ENCODE measurements at regions not wholly inside any gene's neighbourhood (a gene's known extent, or its start where the extent isn't known, plus 50 kb on each side); places are given as distances from the start of the nearest gene placed in this dataset.

DNA sequence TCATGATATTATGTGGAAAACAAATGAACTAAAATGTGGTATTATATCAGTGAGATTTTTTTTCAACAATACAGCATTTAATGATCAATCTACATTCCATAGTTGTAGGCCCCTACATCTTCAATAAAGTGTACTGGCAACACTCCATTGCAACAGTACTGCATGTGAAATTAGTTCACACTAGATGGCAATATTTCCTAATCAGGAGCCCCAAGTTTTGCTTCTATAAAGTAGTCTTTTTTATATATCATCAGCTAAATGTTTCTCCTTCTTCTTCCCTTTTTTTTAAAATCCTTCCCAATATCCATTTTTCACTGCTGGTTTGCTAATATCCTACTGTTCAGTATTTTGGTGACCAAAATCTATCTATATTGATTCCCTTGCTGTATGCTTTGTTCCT is 528.3 kb upstream of the ATXN8OS start:
- TF ChIP-seq, protein P1, sequence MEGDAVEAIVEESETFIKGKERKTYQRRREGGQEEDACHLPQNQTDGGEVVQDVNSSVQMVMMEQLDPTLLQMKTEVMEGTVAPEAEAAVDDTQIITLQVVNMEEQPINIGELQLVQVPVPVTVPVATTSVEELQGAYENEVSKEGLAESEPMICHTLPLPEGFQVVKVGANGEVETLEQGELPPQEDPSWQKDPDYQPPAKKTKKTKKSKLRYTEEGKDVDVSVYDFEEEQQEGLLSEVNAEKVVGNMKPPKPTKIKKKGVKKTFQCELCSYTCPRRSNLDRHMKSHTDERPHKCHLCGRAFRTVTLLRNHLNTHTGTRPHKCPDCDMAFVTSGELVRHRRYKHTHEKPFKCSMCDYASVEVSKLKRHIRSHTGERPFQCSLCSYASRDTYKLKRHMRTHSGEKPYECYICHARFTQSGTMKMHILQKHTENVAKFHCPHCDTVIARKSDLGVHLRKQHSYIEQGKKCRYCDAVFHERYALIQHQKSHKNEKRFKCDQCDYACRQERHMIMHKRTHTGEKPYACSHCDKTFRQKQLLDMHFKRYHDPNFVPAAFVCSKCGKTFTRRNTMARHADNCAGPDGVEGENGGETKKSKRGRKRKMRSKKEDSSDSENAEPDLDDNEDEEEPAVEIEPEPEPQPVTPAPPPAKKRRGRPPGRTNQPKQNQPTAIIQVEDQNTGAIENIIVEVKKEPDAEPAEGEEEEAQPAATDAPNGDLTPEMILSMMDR (IDR thresholded peaks at IDR 0.05; ENCODE audit: low read depth, low read length): no peak
- DNase-seq (ENCODE audit: extremely low read depth, low read depth): no peak

DNA sequence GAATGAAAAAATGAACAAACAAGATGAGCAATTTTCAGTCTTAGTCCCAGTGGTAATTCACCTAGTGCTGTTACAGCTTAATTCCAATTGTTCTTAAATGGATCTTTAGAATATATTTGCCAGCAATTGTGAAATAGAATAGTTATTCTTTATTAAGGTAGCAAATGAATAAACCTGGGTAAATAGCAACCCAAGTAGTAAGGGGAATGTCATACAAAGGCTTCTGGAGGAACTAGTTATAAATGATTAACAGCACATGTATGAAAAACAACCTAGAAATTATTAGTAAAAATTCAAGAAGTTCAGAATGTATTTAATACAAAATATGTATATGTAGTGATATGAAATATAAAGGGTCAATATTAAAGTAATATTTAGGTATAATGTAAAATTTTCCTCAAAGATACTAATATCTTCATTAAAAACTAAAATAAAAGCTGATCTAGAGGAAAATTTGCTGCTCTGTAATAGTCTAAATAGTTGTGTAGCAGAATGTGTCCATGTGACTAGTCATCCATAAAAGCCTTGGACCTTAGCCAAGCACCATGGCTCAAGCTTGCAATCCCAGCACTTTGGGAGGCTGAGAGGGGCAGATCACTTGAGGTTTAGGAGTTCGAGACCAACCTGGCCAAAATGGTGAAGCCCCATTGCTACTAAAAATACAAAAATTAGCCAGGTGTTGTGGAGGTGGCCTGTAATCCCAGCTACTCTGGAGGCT is 535.9 kb upstream of the ATXN8OS start:
- DNase-seq (ENCODE audit: extremely low read depth, low read depth): no peak
- TF ChIP-seq, protein P1 (IDR thresholded peaks at IDR 0.05; ENCODE audit: low read depth, low read length): no peak

DNA sequence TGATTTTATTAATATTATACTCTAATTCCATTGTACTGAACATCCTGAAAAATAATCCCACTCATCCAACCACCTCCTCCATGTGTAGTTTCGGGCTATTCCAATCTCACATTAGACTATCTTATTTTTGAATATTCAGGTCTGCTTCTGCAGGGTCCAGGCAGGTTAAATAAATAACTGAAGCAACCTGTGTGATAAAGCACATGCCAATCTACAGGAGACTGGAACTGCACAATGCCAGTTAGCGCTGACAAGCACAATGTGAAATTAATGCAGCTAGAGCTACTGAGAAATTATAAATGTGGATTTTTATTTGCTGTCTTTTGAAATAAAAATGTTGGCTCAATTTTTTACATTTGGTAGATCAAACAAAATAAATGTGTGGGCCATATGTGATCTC is 540.1 kb upstream of the ATXN8OS start:
- DNase-seq (ENCODE audit: extremely low read depth, low read depth): no peak
- TF ChIP-seq, protein P1 (IDR thresholded peaks at IDR 0.05; ENCODE audit: low read depth, low read length): no peak

DNA sequence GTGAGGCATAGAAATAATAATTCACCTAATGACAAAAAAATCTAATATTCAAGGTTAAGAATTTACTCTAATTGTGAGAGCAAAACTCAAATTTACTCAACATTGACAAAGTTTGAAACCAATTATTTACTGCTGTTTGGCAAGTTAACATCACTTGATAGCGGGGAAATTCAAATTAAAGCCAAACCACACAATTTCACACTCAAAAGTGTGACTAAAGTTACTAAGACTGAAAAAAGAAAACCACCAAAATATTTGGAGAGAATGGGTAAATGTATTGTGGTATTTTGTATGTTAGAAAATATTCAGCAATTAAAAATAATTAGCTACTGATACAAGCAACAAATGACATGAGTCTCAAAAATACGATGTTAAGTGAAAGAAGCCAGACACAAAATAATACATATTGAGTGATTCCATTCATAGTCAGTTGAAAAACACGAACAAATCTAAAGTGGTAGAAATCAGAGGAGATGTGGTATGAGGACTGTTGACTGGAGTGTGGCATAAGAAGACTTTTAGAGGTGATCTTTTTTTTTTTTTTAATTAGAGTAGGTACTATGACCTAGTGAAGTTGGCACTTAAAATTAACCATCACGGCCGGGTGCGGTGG is 541.4 kb upstream of the ATXN8OS start:
- DNase-seq (ENCODE audit: extremely low read depth, low read depth): no peak
- TF ChIP-seq, protein P1 (IDR thresholded peaks at IDR 0.05; ENCODE audit: low read depth, low read length): no peak

DNA sequence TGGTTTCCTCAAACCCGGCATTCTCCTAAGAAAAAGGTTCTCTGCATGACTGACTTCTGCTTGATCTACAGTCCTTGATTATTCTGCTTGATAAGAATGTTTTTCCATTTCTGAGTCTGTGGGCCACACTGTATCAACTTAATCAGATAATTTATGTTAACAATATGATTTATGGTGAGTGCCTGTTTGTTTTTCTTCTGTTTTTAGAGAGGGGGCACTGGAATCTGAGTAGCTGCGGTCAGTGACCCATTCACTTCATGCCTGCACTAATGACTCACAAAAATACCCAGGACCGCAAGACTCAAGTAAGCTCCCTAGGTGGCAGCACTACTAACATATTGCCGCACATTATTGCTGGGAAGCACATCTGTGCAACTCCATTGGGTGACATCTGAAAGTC is 542.3 kb upstream of the ATXN8OS start:
- TF ChIP-seq, protein P1 (IDR thresholded peaks at IDR 0.05; ENCODE audit: low read depth, low read length): no peak
- no peak for DNase-seq (ENCODE audit: extremely low read depth, low read depth)

DNA sequence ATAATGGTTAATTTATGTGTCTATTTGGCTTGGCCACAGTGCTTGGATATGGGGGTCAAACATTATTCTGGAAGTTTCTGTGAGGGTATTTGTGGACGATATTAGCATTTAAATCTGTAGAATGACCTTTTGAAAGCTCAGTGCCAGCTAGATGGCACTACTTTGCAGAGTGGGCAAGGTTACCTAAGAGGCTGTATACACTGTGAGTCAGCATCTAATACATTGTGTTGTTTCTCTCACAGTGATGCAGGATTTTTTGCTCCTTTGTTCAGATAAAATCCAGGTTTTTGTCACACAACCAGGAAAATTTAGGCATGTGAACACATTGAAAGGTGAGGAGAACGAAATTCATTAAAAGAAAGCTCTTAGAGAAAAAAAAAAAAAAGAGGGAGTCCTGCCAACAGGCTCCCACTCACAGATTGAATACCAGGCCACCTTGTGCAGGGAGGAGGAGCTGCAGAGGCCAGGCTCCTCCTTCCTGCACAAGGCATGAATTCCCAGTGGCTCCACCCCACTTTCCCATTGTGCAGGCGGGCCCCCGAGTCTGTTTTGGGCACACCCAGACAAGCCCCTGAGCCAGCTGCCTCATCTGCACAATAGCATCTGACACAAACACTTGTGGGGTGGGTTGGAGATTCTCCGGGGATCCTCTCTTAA is 551.0 kb upstream of the ATXN8OS start:
- TF ChIP-seq, protein P1 (IDR thresholded peaks at IDR 0.05; ENCODE audit: low read depth, low read length): no peak
- DNase-seq (ENCODE audit: extremely low read depth, low read depth): no peak

DNA sequence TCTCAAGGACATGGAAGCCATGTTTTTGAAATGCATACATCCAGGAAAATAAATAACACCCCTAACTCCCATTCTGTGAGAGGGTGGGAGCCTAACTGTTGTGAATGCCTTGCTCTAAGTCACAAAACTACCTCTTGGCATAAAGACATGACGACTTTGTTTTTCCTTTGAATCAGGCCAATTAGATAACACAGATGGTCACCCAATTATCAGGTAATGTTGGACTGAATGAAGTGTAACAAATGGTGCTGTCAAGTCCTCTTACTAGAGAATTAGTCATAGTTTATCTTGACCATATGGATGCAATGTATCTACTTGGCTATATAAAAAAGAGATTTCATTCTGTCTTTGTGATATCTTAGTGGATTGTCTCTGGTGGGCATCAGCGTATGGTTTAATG is 553.6 kb upstream of the ATXN8OS start:
- TF ChIP-seq, protein P1 (IDR thresholded peaks at IDR 0.05; ENCODE audit: low read depth, low read length): no peak
- DNase-seq (ENCODE audit: extremely low read depth, low read depth): no peak
